ENCODE measurements at regions not wholly inside any gene's neighbourhood (a gene's known extent, or its start where the extent isn't known, plus 50 kb on each side); places are given as distances from the start of the nearest gene placed in this dataset.

DNA sequence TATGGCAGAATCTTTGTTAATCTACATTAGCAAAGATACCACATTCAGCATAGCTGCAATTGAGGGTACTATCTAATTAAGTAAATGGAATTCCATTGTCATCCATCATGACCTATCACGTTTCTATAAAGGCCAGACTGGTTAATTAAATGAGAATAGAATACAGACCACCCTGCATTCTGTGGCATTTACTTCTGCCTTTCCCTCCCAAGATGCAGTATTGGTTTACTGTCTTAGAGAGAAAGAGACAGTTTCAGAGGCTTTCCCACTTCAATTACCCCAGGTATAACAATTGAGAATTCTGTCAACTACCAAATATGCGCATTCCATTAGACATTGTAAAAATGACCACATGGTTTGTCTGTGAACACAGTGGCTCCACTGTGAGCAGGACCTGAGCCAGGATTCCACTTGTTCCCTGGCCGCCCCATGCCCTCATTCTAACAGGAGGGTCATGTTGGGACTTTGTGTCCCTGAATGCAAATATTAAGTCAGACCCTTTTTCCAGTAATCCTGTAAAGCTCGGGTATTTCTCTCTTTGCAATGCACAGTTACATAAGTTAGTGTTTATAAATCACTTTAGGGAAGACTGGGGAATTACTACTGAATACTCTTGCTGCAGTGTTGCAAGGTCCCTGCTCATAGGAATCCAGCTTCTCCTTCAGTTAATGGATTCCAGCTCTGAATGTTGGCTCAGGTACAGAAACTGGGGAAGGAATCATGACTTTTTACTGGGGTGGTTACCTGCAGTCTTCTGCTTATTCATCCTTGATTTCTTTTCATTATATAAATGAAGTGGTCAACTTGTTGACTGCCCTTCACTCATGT is 261.0 kb downstream of the PDGFC start:
- no peak for DNase-seq

DNA sequence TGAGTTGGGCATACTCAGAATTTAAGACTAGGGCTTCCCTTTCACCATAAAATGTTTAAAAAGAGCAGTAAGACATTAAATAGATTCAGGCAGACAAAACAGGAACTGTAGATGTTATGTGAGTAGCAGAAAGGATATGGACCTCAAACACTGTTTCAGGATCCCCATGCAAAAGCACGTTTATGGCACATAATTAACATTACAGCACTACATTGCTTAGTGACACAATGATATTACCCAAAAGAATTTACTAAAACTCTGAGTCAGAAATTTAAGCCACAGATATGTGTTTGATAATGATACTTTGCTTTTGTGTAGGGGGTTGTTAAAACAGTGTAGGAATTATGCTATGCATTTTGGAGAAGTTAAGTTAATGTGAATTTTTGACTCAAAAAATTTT is 266.3 kb downstream of the PDGFC start:
- DNase-seq = no peak

DNA sequence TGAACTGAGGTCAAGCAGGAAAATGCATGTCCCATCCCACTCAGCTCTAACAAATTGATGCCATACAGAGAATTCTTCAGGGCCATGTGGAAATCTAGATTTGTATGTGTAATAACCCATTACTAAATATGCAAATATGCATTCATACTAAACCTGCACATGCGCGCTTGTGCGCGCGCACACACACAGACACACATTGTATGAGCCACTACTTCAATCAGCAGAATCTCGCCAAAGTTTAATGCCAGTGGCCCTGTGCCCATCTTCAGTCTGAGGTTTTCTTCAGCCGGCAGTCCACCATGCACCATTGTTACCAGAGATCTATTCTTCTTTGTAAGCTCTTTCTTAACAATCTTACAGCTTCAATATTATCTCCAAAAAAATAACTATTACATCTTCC is 276.4 kb downstream of the PDGFC start:
- no peak for DNase-seq

DNA sequence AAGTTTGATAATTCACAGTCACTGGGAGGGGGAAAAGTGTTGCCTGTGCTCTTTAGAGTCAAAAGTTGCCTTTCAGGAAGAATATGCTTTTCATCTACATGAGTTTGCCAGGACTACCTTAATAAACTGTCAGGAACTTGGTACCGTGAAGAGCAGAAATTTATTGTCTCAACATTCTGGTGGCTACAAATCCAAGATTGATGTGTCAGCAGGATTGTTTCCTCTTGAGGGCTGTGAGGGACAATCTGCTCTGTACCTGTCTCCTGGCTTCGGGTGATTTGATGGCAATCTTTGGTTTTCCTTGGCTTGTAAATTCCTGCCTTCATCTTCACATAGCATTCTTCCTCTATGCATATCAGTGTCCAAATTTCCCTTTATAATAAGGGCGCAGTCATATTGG is 277.2 kb downstream of the PDGFC start:
- no peak for DNase-seq

GRCh38 chr4:156693557-156693956 is 278.0 kb downstream of the PDGFC start:
- DNase-seq = no peak

GRCh38 chr4:156692016-156692415 is 279.6 kb downstream of the PDGFC start:
- DNase-seq = no peak

- DNase-seq = no peak
Measured at GRCh38 chr4:156690572-156690971, 281.0 kb downstream of the PDGFC start.

GRCh38 chr4:156686120-156686519 is 285.5 kb downstream of the PDGFC start:
- DNase-seq = no peak

GRCh38 chr4:156685308-156685707 is 286.3 kb downstream of the PDGFC start:
- DNase-seq = no peak

DNA sequence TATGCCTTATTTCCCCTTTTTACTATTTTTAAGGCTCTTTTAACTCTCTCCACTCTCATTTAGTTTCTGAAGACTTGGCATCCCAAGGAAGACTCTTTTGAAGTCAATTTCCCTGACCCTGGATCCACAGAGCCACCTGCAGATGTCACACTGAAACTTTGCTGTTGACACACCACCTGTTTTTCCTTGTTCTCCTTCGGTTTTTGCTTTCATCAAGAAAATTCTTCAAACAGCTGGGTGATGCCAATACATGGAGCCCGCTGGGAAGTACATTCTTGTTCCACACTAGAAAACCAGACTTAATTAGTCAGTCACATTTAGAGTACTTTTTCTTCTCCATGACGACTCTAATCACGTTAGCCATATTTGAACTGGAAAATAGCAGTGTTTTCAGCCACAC is 293.9 kb downstream of the PDGFC start:
- DNase-seq = no peak

DNA sequence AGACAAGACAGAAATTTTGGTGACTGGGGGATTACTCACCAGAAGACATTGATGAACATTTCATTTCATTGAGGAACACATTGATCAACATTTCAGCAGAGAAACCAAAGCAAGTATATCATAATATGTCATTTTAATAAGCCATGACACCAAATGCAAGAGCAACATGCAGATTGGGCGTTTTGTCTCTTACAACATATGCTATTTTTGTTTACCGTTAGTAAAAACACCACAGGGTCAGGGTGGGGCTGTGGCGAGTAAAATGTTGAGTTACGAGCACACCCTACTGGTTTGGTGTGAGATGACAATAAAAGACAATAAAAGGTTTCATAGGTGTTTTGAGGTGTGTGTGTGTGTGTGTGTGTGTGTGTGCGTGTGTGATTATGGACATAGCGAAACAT is 294.5 kb downstream of the PDGFC start:
- no peak for DNase-seq

DNA sequence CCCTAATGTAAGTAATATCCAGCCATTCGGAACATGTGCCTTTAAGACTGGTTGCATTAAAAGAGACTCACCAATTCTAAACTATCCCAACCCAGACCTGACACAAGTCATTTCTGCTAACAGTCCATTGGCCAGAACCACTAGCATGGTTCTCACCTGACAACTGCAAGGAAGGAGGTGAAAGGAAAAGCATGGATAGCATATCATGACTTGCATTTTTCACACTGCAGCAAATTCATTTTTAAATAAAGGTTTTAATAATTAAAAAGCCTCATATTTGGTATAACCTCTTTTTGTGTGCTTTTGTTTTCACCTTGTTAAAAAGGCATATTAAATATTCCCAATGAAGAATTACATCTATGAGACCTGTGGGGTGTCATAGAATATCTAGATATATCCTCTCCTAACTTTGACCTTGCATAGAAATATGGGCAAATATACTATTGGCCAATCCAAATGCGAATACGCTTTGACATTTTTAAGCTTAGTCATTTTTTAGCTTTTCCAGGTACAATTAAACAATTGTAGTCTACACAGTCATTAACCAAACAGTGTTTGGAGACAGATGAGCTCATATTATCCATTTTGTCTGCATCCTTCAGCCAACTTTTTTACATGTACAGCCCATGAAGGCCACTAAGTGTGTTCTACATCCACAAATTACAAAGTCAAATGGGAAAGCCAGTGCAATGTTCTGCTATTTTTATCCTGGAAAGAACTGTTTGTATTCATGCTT is 295.3 kb downstream of the PDGFC start:
- no peak for DNase-seq

- DNase-seq = no peak
Measured at GRCh38 chr4:156673483-156673882, 298.1 kb downstream of the PDGFC start.

- DNase-seq = no peak
Measured at GRCh38 chr4:156672492-156673305, 298.9 kb downstream of the PDGFC start.

GRCh38 chr4:156665780-156666366 is 305.7 kb downstream of the PDGFC start:
- no peak for DNase-seq

GRCh38 chr4:156663663-156664062 is 307.9 kb downstream of the PDGFC start:
- DNase-seq = no peak

- DNase-seq = no peak
Measured at GRCh38 chr4:156662921-156663320, 308.7 kb downstream of the PDGFC start.

DNA sequence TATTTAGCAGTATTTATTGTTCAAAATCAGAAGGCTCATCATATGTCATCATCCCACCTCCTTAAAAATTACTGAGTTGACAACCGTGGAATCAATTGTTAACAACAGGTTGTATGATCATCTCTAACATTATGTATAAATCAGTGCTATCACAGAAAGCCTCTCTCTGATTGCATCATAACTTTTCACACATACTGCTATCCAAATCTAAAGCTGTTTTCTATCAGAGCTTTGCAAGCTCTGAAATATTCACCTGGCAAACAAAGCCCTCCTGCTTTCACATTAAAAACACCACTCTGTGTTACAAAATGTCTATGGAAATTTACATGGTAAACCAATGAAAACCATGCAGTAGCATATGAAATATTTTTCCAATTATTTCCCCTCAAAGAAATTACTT is 310.0 kb downstream of the PDGFC start:
- no peak for DNase-seq

DNA sequence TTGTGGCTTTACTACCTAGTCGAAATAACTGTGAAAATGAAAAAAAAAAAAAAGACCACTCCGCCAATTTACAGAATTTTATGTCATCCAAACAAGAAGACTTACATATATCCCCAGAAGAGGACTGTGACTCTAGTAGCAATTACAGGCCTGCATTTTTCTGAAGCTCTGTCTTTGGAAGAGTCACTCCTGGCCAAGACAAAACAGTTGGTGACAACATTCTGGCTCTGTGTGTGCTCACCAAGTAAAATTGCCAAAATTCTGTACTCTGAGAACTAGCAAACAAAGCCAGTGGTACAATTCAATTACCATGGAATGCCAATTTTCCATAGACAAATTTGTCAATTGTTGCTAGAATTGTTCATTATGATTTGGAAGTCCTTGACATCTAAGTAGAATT is 311.1 kb downstream of the PDGFC start:
- DNase-seq = no peak

DNA sequence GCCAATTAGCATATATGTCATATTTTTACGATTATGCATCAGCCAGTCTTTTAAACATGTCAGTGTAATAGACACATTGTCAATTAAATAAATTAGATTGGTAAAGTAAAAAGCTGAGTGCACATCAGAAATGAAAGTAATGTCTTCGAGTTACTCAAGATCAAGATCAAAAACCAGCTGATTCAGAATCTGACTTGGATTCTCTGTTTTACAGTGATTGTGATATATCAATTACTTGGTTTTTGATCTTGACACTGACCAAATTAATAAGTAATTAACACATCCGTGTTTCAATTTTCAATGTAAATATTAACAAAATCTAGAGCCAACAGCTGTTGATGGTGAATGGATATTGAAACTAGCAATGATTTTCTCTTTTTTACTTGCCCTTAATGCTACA is 311.6 kb downstream of the PDGFC start:
- DNase-seq = no peak

- DNase-seq = no peak
Measured at GRCh38 chr4:156659570-156659969, 312.0 kb downstream of the PDGFC start.

DNA sequence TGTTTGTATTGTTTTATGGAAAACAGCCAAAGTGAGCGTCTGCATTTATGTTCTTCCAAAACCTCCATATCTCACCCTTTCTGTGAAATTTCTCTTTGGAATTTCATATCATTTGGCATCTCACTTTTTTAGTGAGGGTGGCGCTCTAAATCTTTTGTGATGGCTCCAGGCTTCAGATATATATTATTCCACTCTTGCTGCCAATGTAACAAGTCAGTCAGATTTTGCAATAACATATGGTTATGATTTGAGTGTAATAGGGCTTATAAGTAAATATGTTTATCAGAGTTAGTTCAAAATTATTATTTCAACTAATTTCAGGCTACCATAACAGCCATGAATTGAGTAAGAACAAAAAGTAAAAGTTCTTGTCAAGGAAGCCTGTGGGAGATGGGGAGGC is 314.7 kb downstream of the PDGFC start:
- no peak for DNase-seq

DNA sequence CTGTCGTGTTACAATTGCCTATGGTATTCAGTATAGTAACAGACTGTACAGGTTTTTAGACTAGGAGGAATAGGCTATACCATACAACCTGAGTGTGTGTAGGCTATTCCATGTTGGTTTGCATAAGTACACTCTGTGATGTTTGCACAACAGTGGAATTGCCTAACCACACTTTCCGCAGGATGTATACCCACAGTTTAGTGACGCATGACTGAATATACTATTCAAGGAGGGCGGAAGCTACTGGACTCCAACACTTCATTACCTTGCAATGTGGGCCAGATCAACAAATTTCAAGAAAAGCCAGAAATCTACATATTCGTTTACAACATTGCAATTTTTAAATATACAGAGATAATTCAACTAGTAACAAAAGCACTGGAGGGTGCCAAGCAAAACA is 317.2 kb downstream of the PDGFC start:
- DNase-seq = no peak

Data from AML-193 (cell line).